ENCODE measurements at regions not wholly inside any gene's neighbourhood (a gene's known extent, or its start where the extent isn't known, plus 50 kb on each side); places are given as distances from the start of the nearest gene placed in this dataset.
"Not testable (repeated sequence)": the region's sequence is repeated elsewhere in the genome, so short reads cannot be mapped to it uniquely, and the experiment has no call there.

GRCh38 chr6:28664870-28665396 is 139.3 kb downstream of the GPX5 start:
- no peaks in the 10 kb centered on the region for H3K36me3 ChIP-seq (ENCODE audit: control insufficient read depth, insufficient read depth, low read length)
- ChIA-PET CTCF (no interaction called here), POLR2A (no interaction called here)
- H3K27me3 ChIP-seq (ENCODE audit: control insufficient read depth, insufficient read depth, low read length), result no peaks in the 10 kb centered on the region
- TF ChIP-seq, protein P1, sequence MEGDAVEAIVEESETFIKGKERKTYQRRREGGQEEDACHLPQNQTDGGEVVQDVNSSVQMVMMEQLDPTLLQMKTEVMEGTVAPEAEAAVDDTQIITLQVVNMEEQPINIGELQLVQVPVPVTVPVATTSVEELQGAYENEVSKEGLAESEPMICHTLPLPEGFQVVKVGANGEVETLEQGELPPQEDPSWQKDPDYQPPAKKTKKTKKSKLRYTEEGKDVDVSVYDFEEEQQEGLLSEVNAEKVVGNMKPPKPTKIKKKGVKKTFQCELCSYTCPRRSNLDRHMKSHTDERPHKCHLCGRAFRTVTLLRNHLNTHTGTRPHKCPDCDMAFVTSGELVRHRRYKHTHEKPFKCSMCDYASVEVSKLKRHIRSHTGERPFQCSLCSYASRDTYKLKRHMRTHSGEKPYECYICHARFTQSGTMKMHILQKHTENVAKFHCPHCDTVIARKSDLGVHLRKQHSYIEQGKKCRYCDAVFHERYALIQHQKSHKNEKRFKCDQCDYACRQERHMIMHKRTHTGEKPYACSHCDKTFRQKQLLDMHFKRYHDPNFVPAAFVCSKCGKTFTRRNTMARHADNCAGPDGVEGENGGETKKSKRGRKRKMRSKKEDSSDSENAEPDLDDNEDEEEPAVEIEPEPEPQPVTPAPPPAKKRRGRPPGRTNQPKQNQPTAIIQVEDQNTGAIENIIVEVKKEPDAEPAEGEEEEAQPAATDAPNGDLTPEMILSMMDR (IDR thresholded peaks at IDR 0.05; ENCODE audit: insufficient read depth, low read depth, low read length), result no peak
- DNase-seq (ENCODE audit: low read depth), result no peak
- H3K4me3 ChIP-seq (ENCODE audit: low read depth, low read length), result no peak overlapping the region

GRCh38 chr6:28673417-28673786 is 147.7 kb downstream of the GPX5 start:
- no peaks in the 10 kb centered on the region for H3K36me3 ChIP-seq (ENCODE audit: control insufficient read depth, insufficient read depth, low read length)
- TF ChIP-seq, protein P1 (IDR thresholded peaks at IDR 0.05; ENCODE audit: insufficient read depth, low read depth, low read length), result no peak
- H3K4me3 ChIP-seq (ENCODE audit: low read depth, low read length), result no peak overlapping the region
- ChIA-PET CTCF (interaction anchor here (0.5 to 1.7 kb wide), 4 partner anchors 11 to 974 kb away, joined by 3 to 5 read pairs (median 4); no protein-coding TSS in a partner anchor), POLR2A (no interaction called here)
- DNase-seq (ENCODE audit: low read depth), result no peak
- H3K27me3 ChIP-seq (ENCODE audit: control insufficient read depth, insufficient read depth, low read length), result no peaks in the 10 kb centered on the region; the same call in none of the 2 replicates

DNA sequence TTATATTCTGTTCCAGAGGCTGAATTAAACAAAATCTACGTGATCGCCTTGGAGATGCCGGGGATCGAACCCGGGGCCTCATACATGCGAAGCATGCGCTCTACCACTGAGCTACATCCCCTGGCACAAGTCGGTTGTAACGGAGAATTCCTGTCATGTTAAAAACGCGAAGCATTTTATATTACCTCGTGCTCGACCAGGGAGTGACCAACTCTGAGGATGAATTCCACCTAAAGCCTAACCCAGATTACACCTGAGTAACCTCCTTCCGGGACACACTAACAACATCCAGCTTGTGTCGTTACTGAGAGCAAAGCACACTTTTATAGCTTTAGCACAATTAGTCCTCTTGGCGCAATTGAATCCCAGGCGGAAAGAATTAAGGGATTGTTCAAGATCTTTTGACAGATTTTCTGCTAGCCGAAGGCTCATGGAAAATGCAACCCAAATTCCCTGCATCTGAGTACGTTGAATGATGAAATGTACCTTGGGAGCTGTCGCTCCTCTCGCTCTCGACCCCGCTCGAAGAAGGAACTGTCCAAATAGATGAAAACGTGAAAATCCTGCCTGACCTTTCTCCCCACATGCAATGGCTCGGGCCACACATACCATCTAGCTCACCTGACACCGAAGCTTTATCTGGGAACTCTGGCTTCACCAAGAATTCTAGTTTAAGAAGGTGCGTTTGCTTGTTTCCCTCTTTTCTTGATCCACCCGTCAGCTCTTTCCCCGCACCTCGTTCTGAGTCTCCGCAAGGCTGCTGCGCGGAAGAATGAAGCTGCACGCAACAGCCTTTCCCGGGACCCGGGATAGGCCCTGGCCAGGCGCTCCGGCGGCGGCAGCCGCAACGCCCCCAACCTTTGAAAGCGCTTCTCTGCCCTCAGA is 148.3 kb downstream of the GPX5 start:
- TF ChIP-seq, protein P1 (IDR thresholded peaks at IDR 0.05; ENCODE audit: insufficient read depth, low read depth, low read length), result no peak
- ChIA-PET CTCF (interaction anchor here (1.5 to 1.7 kb wide), 2 partner anchors 11 to 318 kb away, joined by 3 to 5 read pairs; no protein-coding TSS in a partner anchor), POLR2A (no interaction called here)
- H3K27me3 ChIP-seq (ENCODE audit: control insufficient read depth, insufficient read depth, low read length), result no peaks in the 10 kb centered on the region; the same call in none of the 2 replicates
- H3K4me3 ChIP-seq (ENCODE audit: low read depth, low read length), result peak overlapping the region; percentile 37
- H3K36me3 ChIP-seq (ENCODE audit: control insufficient read depth, insufficient read depth, low read length), result no peaks in the 10 kb centered on the region
- DNase-seq (ENCODE audit: low read depth), result no peak

GRCh38 chr6:28675600-28675999 is 149.9 kb downstream of the GPX5 start:
- no peaks in the 10 kb centered on the region; the same call in none of the 2 replicates for H3K27me3 ChIP-seq (ENCODE audit: control insufficient read depth, insufficient read depth, low read length)
- POLR2A ChIA-PET, result no interaction called here
- no peak for DNase-seq (ENCODE audit: low read depth)
- CTCF ChIA-PET, result no interaction called here
- no peaks in the 10 kb centered on the region for H3K36me3 ChIP-seq (ENCODE audit: control insufficient read depth, insufficient read depth, low read length)
- TF ChIP-seq, protein P1 (IDR thresholded peaks at IDR 0.05; ENCODE audit: insufficient read depth, low read depth, low read length), result no peak
- no peak overlapping the region for H3K4me3 ChIP-seq (ENCODE audit: low read depth, low read length)

- TF ChIP-seq, protein P1 (IDR thresholded peaks at IDR 0.05; ENCODE audit: insufficient read depth, low read depth, low read length), result no peak
- Histone ChIP-seq H3K27me3 (ENCODE audit: control insufficient read depth, insufficient read depth, low read length) (peaks cover 8% of the 10 kb centered on the region), H3K4me3 (ENCODE audit: low read depth, low read length) (no peak overlapping the region), H3K36me3 (ENCODE audit: control insufficient read depth, insufficient read depth, low read length) (no peaks in the 10 kb centered on the region)
- CTCF ChIA-PET, result no interaction called here
- POLR2A ChIA-PET, result no interaction called here
- DNase-seq (ENCODE audit: low read depth), result no peak
Observed at GRCh38 chr6:28682542-28682941, 156.9 kb downstream of the GPX5 start.

GRCh38 chr6:28682956-28683685 is 157.4 kb downstream of the GPX5 start:
- CTCF ChIA-PET, result interaction anchor here (0.7 to 1.0 kb wide), 2 partner anchors 289 to 967 kb away, joined by 3 read pairs; no protein-coding TSS in a partner anchor
- H3K27me3 ChIP-seq (ENCODE audit: control insufficient read depth, insufficient read depth, low read length); H3K36me3 ChIP-seq (ENCODE audit: control insufficient read depth, insufficient read depth, low read length); H3K4me3 ChIP-seq (ENCODE audit: low read depth, low read length); POLR2A ChIA-PET; DNase-seq (ENCODE audit: low read depth): not testable (repeated sequence)
